Natural killer cell (primary cell): ENCODE measurements at regions not wholly inside any gene's neighbourhood (a gene's known extent, or its start where the extent isn't known, plus 50 kb on each side); places are given as distances from the start of the nearest gene placed in this dataset.

ENCODE experiments used
- ATAC-seq, 3 donors: fragments of 150-1000 bp in 2 of 3; fragments of 200-7000 bp in 1 of 3; cut with Tn5 transposase; 1 replicate in 1 of 3; 2 replicates in 2 of 3; pipeline ENCODE4 v1.10.0; 2021; ENCODE audit warnings: mild to moderate bottlenecking in 2 of 3, moderate library complexity in 2 of 3
- DNase-seq, 2 donors: peaks; one replicate each; pipeline versions ENCODE4 v3.0.0 to v3.0.0-alpha.2; 2013 to 2021; ENCODE audit warnings: mixed read lengths in 1 of 2
- H3K27ac ChIP-seq: one replicate; pipeline ENCODE4 v1.5.1; 2013; ENCODE audit warnings: mild to moderate bottlenecking, low read length
- H3K27me3 ChIP-seq: one replicate; pipeline ENCODE4 v1.6.1; 2013; ENCODE audit warnings: low read length; ENCODE audit not compliant: control insufficient read depth, insufficient read depth
- H3K36me3 ChIP-seq: one replicate; pipeline ENCODE4 v1.6.1; 2013; ENCODE audit warnings: low read length; ENCODE audit not compliant: control insufficient read depth, insufficient read depth
- H3K4me1 ChIP-seq: one replicate; pipeline ENCODE4 v1.6.1; 2013; ENCODE audit warnings: low read length; ENCODE audit not compliant: control insufficient read depth, insufficient read depth
- H3K4me3 ChIP-seq: one replicate; pipeline ENCODE4 v1.5.1; 2013; ENCODE audit warnings: low read length
- H3K9me3 ChIP-seq: one replicate; pipeline ENCODE4 v1.6.1; 2013; ENCODE audit warnings: low read length; ENCODE audit not compliant: control insufficient read depth, insufficient read depth
- H3K27ac Mint-ChIP-seq, 2 donors: one replicate each; pipeline ENCODE4 v1.8.0; 2022; ENCODE audit warnings: mild to moderate bottlenecking in 2 of 2, mixed read lengths in 2 of 2, moderate library complexity in 1 of 2
- H3K27me3 Mint-ChIP-seq, 2 donors: one replicate each; pipeline ENCODE4 v1.8.0; 2022; ENCODE audit warnings: low read depth in 2 of 2, mixed read lengths in 2 of 2
- H3K36me3 Mint-ChIP-seq: one replicate; pipeline ENCODE4 v1.8.0; 2022; ENCODE audit warnings: mixed read lengths
- H3K4me1 Mint-ChIP-seq, 2 donors: one replicate each; pipeline ENCODE4 v1.8.0; 2022; ENCODE audit warnings: mixed read lengths in 2 of 2
- H3K4me3 Mint-ChIP-seq: one replicate; pipeline ENCODE4 v1.8.0; 2022; ENCODE audit warnings: mild to moderate bottlenecking, moderate library complexity, mixed read lengths
- H3K9me3 Mint-ChIP-seq, 2 donors: one replicate each; pipeline ENCODE4 v1.8.0; 2022; ENCODE audit warnings: mixed read lengths in 2 of 2
- CTCF ChIP-seq: fragments of 200-600 bp; IDR thresholded peaks from one replicate; pipeline ENCODE4 v1.8.0; 2022; ENCODE audit warnings: antibody characterized with exemption
- WGBS: methylation state at CpG from one replicate; pipeline ENCODE4 v1.1.7; 2013; ENCODE audit warnings: missing lambda C conversion rate; ENCODE audit not compliant: insufficient coverage; 5-methylcytosine and 5-hydroxymethylcytosine counted together
- intact Hi-C: fragments of 100-400 bp; cut with micrococcal nuclease; formaldehyde crosslinking; loops from one replicate; pipeline ENCODE4 v1.14.2; 2022

- H3K9me3 Mint-ChIP-seq: no peaks in the 10 kb centered on the region
- H3K27me3 Mint-ChIP-seq: peaks cover 0 to 6% of the 10 kb centered on the region in 2 donors
- Histone ChIP-seq H3K27ac (no peak overlapping the region), H3K36me3 (no peaks in the 10 kb centered on the region), H3K4me3 (no peak overlapping the region), H3K9me3 (no peaks in the 10 kb centered on the region), H3K4me1 (no peaks in the 10 kb centered on the region), H3K27me3 (no peaks in the 10 kb centered on the region)
- intact Hi-C loops: loop anchor here (10.0 kb wide), 1 partner anchor 965 kb away; no protein-coding TSS in a partner anchor
- H3K4me3 Mint-ChIP-seq: no peak overlapping the region
- H3K27ac Mint-ChIP-seq: no peak overlapping the region
- DNase-seq (no peak), ATAC-seq (no peak)
- no peaks in the 10 kb centered on the region for H3K4me1 Mint-ChIP-seq
- 81% methylated on average over 14 of the region's 14 CpGs for WGBS
- no peaks in the 10 kb centered on the region for H3K36me3 Mint-ChIP-seq
- TF ChIP-seq CTCF: no peak
Observed at GRCh38 chr13:111479412-111479811, 159.0 kb downstream of the TEX29 start.

DNA sequence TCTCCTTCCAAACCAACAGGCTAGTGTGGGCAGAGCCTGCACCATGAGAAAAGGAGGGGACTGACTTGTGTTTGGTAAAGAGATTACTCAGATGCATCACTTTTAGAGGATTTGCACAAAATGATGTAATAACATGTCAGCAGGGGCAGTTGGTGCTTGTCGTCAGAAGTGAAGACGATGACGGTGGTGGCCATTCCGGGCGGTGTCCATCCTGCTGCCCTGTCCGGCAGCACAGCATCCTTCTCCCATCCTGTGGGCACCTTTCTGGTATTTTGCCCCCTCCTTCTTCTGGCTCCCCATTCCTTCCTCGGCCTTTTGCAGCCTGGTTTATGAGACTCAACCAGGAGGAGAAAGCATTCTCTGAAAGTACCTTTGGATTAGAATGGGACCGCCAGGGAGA, 160.1 kb downstream of the TEX29 start:
- intact Hi-C loops: no loop called here
- no peaks in the 10 kb centered on the region for H3K4me1 ChIP-seq
- ATAC-seq (no peak), DNase-seq (no peak)
- H3K27ac Mint-ChIP-seq: no peak overlapping the region
- H3K27me3 ChIP-seq: no peaks in the 10 kb centered on the region
- no peak overlapping the region for H3K4me3 Mint-ChIP-seq
- no peak for TF ChIP-seq CTCF
- no peak overlapping the region for H3K4me3 ChIP-seq
- H3K36me3 Mint-ChIP-seq: no peaks in the 10 kb centered on the region
- H3K4me1 Mint-ChIP-seq: no peaks in the 10 kb centered on the region
- 85% methylated on average over 8 of the region's 8 CpGs for WGBS
- H3K9me3 Mint-ChIP-seq: no peaks in the 10 kb centered on the region
- H3K27ac ChIP-seq: no peak overlapping the region
- H3K27me3 Mint-ChIP-seq: peaks cover 0 to 6% of the 10 kb centered on the region in 2 donors
- no peaks in the 10 kb centered on the region for H3K36me3 ChIP-seq
- H3K9me3 ChIP-seq: no peaks in the 10 kb centered on the region

- Mint-ChIP-seq H3K27ac (no peak overlapping the region), H3K4me3 (no peak overlapping the region), H3K4me1 (no peaks in the 10 kb centered on the region), H3K36me3 (no peaks in the 10 kb centered on the region), H3K9me3 (no peaks in the 10 kb centered on the region), H3K27me3 (peaks cover 0 to 6% of the 10 kb centered on the region in 2 donors)
- no peaks in the 10 kb centered on the region for H3K27me3 ChIP-seq
- no peaks in the 10 kb centered on the region for H3K9me3 ChIP-seq
- H3K27ac ChIP-seq: no peak overlapping the region
- no peaks in the 10 kb centered on the region for H3K36me3 ChIP-seq
- ATAC-seq (no peak), DNase-seq (no peak)
- no peak overlapping the region for H3K4me3 ChIP-seq
- 74% methylated on average over 11 of the region's 11 CpGs for WGBS
- no peaks in the 10 kb centered on the region for H3K4me1 ChIP-seq
- TF ChIP-seq CTCF: no peak
- intact Hi-C loops: no loop called here
Observed at GRCh38 chr13:111480976-111481375, 160.5 kb downstream of the TEX29 start.

DNA sequence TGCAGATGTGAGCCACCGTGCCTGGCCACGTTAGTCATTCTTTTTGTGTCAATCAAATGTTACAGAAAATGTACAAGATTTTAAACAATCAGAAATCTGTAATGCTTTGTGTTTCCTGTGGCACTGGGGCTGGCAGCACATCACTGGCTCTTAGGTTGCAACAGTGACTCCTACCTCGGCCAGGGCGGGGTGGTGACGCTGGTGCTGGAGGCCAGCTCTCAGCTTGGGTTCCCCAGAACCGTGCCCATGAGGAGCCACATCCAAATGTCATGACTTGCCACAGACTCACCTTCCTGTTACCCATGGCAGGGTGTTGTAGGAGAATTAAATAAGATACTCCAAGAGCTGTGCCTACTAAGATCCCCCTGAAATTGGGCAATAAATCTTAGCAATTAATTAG, 161.7 kb downstream of the TEX29 start:
- no peak overlapping the region for H3K27ac Mint-ChIP-seq
- DNase-seq (no peak), ATAC-seq (no peak)
- Histone ChIP-seq H3K4me3 (no peak overlapping the region), H3K4me1 (no peaks in the 10 kb centered on the region), H3K36me3 (no peaks in the 10 kb centered on the region), H3K27me3 (no peaks in the 10 kb centered on the region), H3K9me3 (peaks cover 5% of the 10 kb centered on the region), H3K27ac (no peak overlapping the region)
- intact Hi-C loops: no loop called here
- WGBS: 84% methylated on average over 5 of the region's 6 CpGs
- no peak overlapping the region for H3K4me3 Mint-ChIP-seq
- H3K27me3 Mint-ChIP-seq: peaks cover 0 to 6% of the 10 kb centered on the region in 2 donors
- H3K9me3 Mint-ChIP-seq: no peaks in the 10 kb centered on the region
- no peaks in the 10 kb centered on the region for H3K36me3 Mint-ChIP-seq
- H3K4me1 Mint-ChIP-seq: no peaks in the 10 kb centered on the region
- no peak for TF ChIP-seq CTCF
